ENCODE measurements at regions not wholly inside any gene's neighbourhood (a gene's known extent, or its start where the extent isn't known, plus 50 kb on each side); places are given as distances from the start of the nearest gene placed in this dataset.

DNA sequence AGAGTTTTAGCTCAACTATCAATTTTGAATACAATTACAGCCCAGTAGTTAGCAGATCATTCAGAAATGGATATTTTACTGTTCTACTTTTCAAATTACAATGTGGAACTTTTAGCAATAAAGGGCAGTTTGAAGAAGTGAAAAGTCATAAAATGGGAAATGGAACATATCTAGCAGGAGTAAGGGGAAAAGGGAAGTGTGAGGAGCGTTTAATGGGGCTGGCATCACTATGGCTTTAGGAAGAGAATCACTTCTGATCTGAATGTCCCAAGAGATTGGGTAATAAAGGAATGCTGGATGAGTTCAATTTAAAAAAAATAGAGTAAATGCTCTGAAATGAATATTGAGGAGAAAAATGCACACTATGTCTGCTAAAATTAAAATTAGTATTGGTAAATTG lies 77.4 kb downstream of the ATPSCKMT start:
- Histone ChIP-seq H3K23ac (ENCODE audit: insufficient read length, low read depth, low read length) (no peak overlapping the region), H3K9me3 (ENCODE audit: control insufficient read depth, low read depth, low read length) (no peaks in the 10 kb centered on the region), H2BK5ac (ENCODE audit: insufficient read length, low read length) (no peak overlapping the region), H3K79me1 (ENCODE audit: insufficient read depth, low read depth, low read length, poor library complexity, severe bottlenecking) (no peaks in the 10 kb centered on the region), H3K27me3 (ENCODE audit: insufficient read depth, low read length) (no peaks in the 10 kb centered on the region), H2AFZ (ENCODE audit: low read length) (no peak overlapping the region), H3T11ph (ENCODE audit: low read length) (no peak overlapping the region), H3K4ac (ENCODE audit: low read depth, low read length) (no peak overlapping the region), H4K8ac (replicated peaks; ENCODE audit: insufficient read length, low read depth, low read length) (no peak overlapping the region), H3K23me2 (ENCODE audit: insufficient read length, low read depth, low read length, poor library complexity, severe bottlenecking) (no peaks in the 10 kb centered on the region), H3K4me2 (ENCODE audit: insufficient read depth, insufficient read length, low read length) (no peak overlapping the region), H3K79me2 (ENCODE audit: insufficient read depth, low read length) (no peaks in the 10 kb centered on the region), H2AK5ac (ENCODE audit: insufficient read length, low read length) (no peak overlapping the region), H3K56ac (ENCODE audit: insufficient read length, low read depth, low read length) (no peak overlapping the region), H2BK20ac (ENCODE audit: low read depth, low read length, poor library complexity, severe bottlenecking) (no peak overlapping the region), H3K9ac (ENCODE audit: extremely low read depth, insufficient read length, low read length) (no peak overlapping the region), H4K20me1 (ENCODE audit: control insufficient read depth, insufficient read depth, insufficient read length) (no peaks in the 10 kb centered on the region), H4K91ac (ENCODE audit: insufficient read length, low read depth, low read length) (no peak overlapping the region), H3K4me1 (ENCODE audit: insufficient read depth, low read length) (no peaks in the 10 kb centered on the region), H2BK120ac (ENCODE audit: low read depth, low read length, poor library complexity, severe bottlenecking) (no peak overlapping the region), H4K5ac (ENCODE audit: insufficient read length, low read depth, low read length) (no peak overlapping the region), H2BK15ac (ENCODE audit: low read depth, low read length) (no peak overlapping the region), H3K14ac (ENCODE audit: insufficient read depth, low read length) (no peak overlapping the region), H3K27ac (ENCODE audit: insufficient read length, low read depth, low read length) (no peak overlapping the region), H3K18ac (ENCODE audit: insufficient read length, low read depth, low read length) (no peak overlapping the region), H2BK12ac (ENCODE audit: insufficient read length, low read depth, low read length) (no peak overlapping the region)
- Mint-ChIP-seq H3K36me3 (ENCODE audit: insufficient read depth in 1 of 3, low read depth in 3 of 3) (peaks cover 0 to 8% (median 0%) of the 10 kb centered on the region in 3 experiments; a peak in 3 of 7 replicates), H3K27me3 (ENCODE audit: low read depth) (no peaks in the 10 kb centered on the region), H3K9me3 (peaks cover 0 to 7% of the 10 kb centered on the region in 2 experiments; a peak in 3 of 5 replicates), H3K27ac (no peak overlapping the region), H3K4me3 (no peak overlapping the region), H3K4me1 (no peaks in the 10 kb centered on the region)
- no CpG with 5 or more reads among the region's 1 CpG for WGBS (ENCODE audit: extremely low coverage, insufficient read length, low lambda C conversion rate)
- DNase-seq = no peak
- no peak for TF ChIP-seq CTCF (conservative IDR thresholded peaks at IDR 0.05)
